HG03108 (cell line): ENCODE measurements at regions not wholly inside any gene's neighbourhood (a gene's known extent, or its start where the extent isn't known, plus 50 kb on each side); places are given as distances from the start of the nearest gene placed in this dataset.
"Not testable (repeated sequence)": the region's sequence is repeated elsewhere in the genome, so short reads cannot be mapped to it uniquely, and the experiment has no call there.

Experiments used
- ATAC-seq: cut with Tn5 transposase; IDR thresholded peaks from one replicate; pipeline ENCODE4 v1.9.1; 2021; ENCODE audit warnings: moderate library complexity; ENCODE audit not compliant: unreplicated experiment

GRCh38 chr10:31687663-31688482, 240.8 kb downstream of the ARHGAP12 start:
- no peak for ATAC-seq

DNA sequence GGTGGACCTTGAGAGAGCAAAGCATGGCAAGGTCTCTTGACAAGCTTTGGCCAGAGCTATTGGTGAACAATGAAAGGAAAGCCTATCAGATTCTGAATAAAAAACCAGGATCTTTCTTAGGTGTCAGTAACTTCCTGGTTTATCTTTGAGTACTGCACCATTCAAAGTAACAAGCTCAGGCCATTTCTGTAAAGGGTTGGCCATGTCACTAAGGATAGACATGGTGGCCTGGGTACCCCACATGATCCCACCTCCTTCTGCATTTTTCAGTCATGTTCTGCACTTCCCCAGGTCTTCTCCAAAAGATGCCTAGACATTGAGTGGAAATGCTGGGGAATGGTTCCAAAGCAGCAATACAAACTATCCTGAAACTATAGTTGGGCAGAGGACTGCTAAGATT, 242.0 kb downstream of the ARHGAP12 start:
- no peak for ATAC-seq

DNA sequence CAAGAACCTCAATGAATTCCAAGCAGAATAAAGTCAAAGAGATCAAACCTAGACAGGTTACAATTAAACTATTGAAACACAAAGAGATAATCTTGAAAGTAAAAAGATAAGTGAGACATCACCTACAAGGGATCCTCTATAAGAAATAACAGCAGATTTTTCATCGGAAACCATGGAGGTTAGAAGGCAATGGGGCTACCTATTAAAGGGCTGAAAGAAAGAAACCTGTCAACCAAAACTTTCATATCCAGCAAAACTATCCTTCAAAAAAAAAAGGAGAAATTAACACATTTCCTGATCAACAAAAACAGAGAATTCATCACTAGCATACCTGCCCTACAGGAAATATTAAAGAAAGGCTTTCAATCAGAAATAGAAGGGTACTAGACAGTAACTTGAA, 244.9 kb downstream of the ARHGAP12 start:
- ATAC-seq, result no peak

DNA sequence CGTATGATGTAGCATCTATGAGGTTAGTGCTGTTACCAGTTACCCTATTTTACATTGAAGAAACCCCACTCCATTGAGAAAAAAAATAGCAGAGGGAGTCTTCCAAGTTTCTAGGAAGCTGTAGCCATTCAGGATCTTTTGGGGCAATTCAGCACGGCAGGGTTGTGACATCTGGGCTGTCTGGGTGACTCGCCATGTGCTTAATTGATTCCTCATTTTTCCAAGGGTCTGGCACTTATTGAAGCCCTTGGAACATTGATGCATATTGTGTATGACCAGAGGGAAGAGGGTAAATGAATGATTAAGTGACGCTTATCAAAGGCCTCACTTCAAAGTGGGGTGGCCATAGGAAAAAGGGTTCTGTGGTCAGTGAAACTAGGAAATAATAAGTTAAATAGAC, 248.7 kb downstream of the ARHGAP12 start:
- ATAC-seq, result no peak

DNA sequence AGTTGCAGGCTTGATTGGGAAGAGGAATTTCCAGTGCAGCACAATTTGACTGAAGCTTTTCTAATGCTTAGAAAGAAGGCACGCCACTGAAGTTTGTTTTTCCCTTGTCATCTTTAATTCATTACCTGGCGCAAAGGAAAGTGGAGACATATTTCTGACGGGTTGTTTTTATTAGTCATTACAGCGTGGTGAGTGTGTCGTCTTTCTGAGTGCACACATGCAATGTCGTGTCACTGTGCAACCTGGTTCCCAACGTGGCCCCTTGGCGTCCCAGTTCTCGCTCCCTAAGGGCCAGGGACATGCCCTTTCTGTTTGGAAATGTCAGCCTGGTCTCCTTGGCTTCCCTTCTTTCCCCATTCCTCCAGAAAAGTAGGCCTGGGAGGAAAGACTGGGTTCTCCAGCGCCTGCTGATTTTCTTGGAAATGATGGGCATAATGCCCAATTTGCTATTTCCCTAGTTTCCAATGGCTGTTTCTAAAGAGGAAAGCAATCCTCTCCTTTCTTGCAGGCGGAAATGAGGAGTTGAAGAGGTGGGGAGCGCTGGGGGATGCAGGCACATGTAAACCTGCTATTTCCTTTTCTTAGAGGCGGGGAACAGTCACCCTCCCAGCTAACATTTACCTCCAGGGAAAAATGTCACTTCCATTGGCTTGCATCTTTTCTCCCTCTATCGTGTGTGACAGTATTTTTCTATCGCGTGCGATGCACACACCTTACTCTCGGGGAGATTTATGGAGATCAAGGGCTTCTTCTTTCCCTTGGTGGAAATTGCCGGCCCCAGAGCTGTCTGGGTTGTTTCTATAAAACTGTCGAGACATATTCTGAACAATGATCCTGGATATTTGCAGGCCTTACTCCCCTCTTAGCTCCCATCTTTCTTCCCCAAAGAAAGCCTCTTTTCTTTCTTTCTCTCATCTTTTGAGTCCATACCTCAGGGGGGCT, 249.8 kb downstream of the ARHGAP12 start:
- ATAC-seq, result no peak

DNA sequence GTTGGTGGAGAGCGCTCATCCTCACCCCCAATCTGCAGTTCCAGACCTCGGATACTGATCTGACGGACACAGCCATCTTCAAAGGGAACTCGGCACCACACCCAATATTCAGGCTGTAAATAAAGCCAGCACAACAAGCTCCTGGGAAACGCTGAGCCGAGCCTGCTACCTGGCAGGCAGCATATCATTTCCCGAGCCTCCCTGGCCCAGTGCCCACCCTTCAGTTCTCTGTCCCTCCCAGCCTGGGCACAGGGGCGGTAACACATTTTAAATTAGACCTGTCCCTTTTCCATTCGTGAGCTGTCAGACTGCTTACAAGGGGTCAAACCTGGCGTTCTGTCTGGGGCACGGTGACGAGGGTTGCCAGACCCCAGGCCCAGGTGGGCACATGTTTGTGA, 250.5 kb downstream of the ARHGAP12 start:
- ATAC-seq, result no peak

DNA sequence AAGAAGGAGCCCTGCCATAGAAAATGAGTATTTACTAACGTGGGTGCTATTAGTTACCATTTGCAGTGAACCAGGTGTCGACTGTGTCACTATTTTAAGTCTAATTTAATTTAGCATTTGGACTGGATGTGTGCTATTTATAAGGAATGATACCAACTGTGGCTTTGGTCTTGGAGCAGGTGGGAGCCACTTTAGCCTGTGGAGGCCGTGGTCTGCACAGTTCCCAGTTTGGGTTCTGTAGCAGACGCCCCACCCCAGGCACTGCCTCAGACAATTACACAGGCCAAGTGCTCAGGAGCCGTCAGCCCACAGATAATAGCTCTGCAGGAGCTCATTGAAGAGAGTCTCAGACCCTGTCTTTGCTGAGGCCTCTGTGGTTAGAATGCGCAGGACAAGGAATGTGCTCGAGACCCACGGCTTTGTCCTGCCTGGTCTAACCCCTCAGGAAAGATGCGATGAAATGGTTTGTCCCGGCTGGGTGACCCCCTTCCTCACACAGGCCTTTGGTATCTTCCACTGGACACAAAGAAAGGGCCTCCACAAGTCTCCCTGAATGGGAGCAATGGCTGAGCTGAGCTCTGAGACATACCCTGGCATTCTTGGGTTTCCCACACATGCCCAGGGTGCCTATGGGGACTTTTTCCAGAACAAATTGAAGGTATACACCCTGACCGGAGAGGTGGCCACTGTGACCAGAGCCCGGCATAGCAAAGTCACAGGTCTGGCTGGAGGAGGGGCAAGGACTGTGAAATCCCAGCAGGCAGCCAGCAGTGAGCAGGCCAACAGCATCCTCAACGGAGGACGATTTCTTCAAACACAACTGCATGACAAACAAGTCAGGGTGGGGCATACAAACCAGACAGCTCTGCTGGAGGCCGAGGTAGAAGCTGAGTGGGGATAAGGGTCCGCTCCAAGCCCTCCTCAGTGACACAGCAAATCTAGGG, 251.2 kb downstream of the ARHGAP12 start:
- ATAC-seq, result no peak

- ATAC-seq, result no peak
Observed at GRCh38 chr10:31675726-31676125, 252.9 kb downstream of the ARHGAP12 start.

- ATAC-seq, result no peak
Observed at GRCh38 chr10:31669357-31669756, 259.3 kb downstream of the ARHGAP12 start.

- ATAC-seq, result no peak
Observed at GRCh38 chr10:31668326-31668725, 260.3 kb downstream of the ARHGAP12 start.

- ATAC-seq, result not testable (repeated sequence)
Observed at GRCh38 chr10:31665764-31666279, 262.8 kb downstream of the ARHGAP12 start.

- no peak for ATAC-seq
Observed at GRCh38 chr10:31664803-31665202, 263.8 kb downstream of the ARHGAP12 start.

DNA sequence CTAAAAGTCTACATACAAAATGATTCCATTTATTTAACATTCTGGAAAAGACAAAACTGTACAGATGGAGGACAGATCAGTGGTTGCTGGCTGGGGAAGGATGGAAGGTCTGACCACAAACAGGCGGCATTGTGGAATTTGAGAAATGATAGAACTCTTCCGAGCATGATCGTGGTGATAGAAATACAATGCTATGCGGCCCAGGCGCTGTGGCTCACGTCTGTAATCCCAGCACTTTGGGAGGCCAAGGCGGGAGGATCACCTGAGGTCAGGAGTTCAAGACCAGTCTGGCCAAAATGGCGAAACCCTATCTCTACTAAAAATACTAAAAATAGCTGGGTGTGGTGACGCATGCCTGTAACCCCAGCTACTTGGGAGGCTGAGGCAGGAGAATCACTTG, 264.6 kb downstream of the ARHGAP12 start:
- ATAC-seq, result not testable (repeated sequence)

- ATAC-seq, result no peak
Observed at GRCh38 chr10:31660300-31660699, 268.3 kb downstream of the ARHGAP12 start.

DNA sequence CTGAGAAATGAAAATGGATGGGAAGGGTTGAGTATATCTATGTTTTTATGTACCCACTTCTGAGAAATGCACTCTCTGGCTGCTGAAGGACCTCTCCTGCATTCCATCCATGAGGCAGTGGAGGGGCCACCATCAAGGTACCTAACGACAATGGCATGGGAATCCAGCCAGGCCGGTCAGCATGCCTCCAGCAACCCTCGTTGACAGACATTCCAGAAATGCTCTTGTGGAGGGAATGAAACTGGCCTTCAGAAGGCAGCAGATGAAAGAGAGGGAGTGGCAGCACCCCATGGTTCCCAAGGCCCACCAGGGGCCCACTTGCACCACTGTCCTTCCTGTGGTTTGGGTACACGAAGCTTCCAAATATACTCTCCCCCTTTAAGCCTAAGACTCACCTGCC, 269.0 kb downstream of the ARHGAP12 start:
- no peak for ATAC-seq

- no peak for ATAC-seq
Observed at GRCh38 chr10:31657434-31657872, 271.2 kb downstream of the ARHGAP12 start.

- no peak for ATAC-seq
Observed at GRCh38 chr10:31656851-31657433, 271.7 kb downstream of the ARHGAP12 start.

GRCh38 chr10:31652038-31652437, 276.6 kb downstream of the ARHGAP12 start:
- no peak for ATAC-seq

DNA sequence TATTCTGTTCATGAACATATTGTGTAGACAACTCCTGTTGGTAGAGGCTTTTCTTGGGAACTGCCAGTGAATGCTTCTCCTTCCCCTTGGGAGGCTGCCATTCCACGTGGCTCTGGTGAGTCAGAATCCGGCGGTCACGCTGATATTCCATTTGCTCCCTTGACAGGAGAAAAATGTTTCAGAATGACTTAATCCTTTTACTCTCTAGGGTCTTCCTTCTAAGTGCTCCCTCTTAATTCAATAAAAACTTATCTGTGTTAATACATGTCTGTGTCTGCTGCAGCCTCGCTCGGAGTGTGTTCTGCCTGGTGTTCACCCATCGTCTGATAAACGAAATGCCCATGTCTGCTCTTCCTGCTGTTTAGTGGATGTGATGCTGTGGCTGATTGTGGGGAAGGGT, 278.6 kb downstream of the ARHGAP12 start:
- ATAC-seq, result no peak

- ATAC-seq, result no peak
Observed at GRCh38 chr10:31648966-31649365, 279.7 kb downstream of the ARHGAP12 start.
